ENCODE measurements at regions not wholly inside any gene's neighbourhood (a gene's known extent, or its start where the extent isn't known, plus 50 kb on each side); places are given as distances from the start of the nearest gene placed in this dataset.

DNA sequence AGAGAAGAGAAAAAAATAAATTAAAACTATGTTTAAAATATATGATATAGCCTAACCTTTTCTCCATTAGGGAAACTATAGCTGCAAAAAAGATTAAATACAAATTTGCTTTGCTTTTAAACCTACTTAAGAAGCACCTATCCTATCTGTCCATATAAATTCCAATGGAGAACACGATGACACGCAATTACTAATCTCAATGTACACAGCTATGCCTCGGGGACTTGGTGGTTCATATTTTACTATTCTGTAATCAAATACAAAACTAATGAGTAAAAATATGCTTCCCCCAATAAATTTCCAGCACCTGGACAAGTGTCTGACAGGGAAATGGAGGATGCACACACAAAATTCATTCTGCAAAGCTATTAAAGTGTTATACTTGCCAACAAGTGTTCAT lies 386.4 kb downstream of the LMO4 start:
- Histone ChIP-seq H3K9ac (ENCODE audit: insufficient read depth, low read length, poor library complexity, severe bottlenecking) (no peak overlapping the region), H3K4me3 (replicated peaks in 1 of 3; ENCODE audit: low read depth in 2 of 3, low read length in 3 of 3) (no peak overlapping the region), H4K20me1 (ENCODE audit: insufficient read depth, low read length) (no peaks in the 10 kb centered on the region), H3K9me3 (replicated peaks in 1 of 2; ENCODE audit: control insufficient read depth in 1 of 2, insufficient read depth in 1 of 2, low read length in 2 of 2) (no peaks in the 10 kb centered on the region), H3K36me3 (replicated peaks in 1 of 2; ENCODE audit: control insufficient read depth in 1 of 2, insufficient read depth in 2 of 2, low read length in 2 of 2) (no peaks in the 10 kb centered on the region), H2AFZ (ENCODE audit: insufficient read depth, low read depth, low read length, poor library complexity, severe bottlenecking) (no peak overlapping the region), H3K79me2 (ENCODE audit: insufficient read depth, low read length) (no peaks in the 10 kb centered on the region), H3K27ac (ENCODE audit: low read depth in 1 of 2, low read length in 2 of 2) (no peak overlapping the region), H3K4me1 (ENCODE audit: control insufficient read depth in 1 of 2, insufficient read depth in 2 of 2, low read length in 2 of 2) (no peaks in the 10 kb centered on the region), H3K4me2 (replicated peaks; ENCODE audit: extremely low read depth, low read length, poor library complexity, severe bottlenecking) (no peak overlapping the region), H3K27me3 (ENCODE audit: control insufficient read depth in 2 of 2, insufficient read depth in 2 of 2, low read length in 2 of 2) (no peaks in the 10 kb centered on the region)
- no CpG with 5 or more reads among the region's 3 CpGs for WGBS (ENCODE audit: insufficient coverage)
- intact Hi-C loops (cut with micrococcal nuclease): no loop called here
- TF ChIP-seq, protein P1, sequence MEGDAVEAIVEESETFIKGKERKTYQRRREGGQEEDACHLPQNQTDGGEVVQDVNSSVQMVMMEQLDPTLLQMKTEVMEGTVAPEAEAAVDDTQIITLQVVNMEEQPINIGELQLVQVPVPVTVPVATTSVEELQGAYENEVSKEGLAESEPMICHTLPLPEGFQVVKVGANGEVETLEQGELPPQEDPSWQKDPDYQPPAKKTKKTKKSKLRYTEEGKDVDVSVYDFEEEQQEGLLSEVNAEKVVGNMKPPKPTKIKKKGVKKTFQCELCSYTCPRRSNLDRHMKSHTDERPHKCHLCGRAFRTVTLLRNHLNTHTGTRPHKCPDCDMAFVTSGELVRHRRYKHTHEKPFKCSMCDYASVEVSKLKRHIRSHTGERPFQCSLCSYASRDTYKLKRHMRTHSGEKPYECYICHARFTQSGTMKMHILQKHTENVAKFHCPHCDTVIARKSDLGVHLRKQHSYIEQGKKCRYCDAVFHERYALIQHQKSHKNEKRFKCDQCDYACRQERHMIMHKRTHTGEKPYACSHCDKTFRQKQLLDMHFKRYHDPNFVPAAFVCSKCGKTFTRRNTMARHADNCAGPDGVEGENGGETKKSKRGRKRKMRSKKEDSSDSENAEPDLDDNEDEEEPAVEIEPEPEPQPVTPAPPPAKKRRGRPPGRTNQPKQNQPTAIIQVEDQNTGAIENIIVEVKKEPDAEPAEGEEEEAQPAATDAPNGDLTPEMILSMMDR (IDR thresholded peaks at IDR 0.05): no peak
- DNase-seq: no peak
- no peak overlapping the region for H3K4me3 Mint-ChIP-seq
- peaks cover 0 to 1% (median 0%) of the 10 kb centered on the region in 7 donors for H3K9me3 Mint-ChIP-seq
- H3K4me1 Mint-ChIP-seq: no peaks in the 10 kb centered on the region
- no peaks in the 10 kb centered on the region for H3K36me3 Mint-ChIP-seq
- H3K27me3 Mint-ChIP-seq (ENCODE audit: low read depth in 3 of 3): no peaks in the 10 kb centered on the region
- H3K27ac Mint-ChIP-seq: no peak overlapping the region

DNA sequence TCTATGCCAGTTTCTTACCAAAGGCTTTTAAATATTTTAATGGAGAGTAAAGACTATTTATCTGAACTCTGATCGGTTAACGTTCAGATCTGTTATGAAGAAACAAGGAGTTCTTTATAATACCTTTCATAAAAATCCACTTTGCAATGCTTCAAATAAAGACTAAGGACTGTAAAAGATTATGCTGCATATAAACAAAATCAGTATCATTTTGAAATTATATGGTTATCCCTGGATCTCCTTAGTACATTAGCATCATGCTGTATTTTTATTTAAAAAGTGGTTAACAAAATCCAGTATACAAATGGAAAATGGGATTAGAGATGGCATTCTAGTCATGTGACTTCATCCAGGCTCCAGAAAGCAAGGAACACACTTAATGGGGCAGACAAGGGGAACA lies 386.8 kb downstream of the LMO4 start:
- Mint-ChIP-seq H3K36me3 (no peaks in the 10 kb centered on the region), H3K4me3 (no peak overlapping the region), H3K27ac (peak overlapping the region in 1 of 7 donors; percentile 1), H3K27me3 (ENCODE audit: low read depth in 3 of 3) (no peaks in the 10 kb centered on the region), H3K9me3 (peaks cover 0 to 1% (median 0%) of the 10 kb centered on the region in 7 donors), H3K4me1 (no peaks in the 10 kb centered on the region)
- Histone ChIP-seq H3K4me2 (replicated peaks; ENCODE audit: extremely low read depth, low read length, poor library complexity, severe bottlenecking) (no peak overlapping the region), H3K36me3 (replicated peaks in 1 of 2; ENCODE audit: control insufficient read depth in 1 of 2, insufficient read depth in 2 of 2, low read length in 2 of 2) (no peaks in the 10 kb centered on the region), H3K79me2 (ENCODE audit: insufficient read depth, low read length) (no peaks in the 10 kb centered on the region), H3K27ac (ENCODE audit: low read depth in 1 of 2, low read length in 2 of 2) (no peak overlapping the region), H3K9me3 (replicated peaks in 1 of 2; ENCODE audit: control insufficient read depth in 1 of 2, insufficient read depth in 1 of 2, low read length in 2 of 2) (no peaks in the 10 kb centered on the region), H3K4me1 (ENCODE audit: control insufficient read depth in 1 of 2, insufficient read depth in 2 of 2, low read length in 2 of 2) (no peaks in the 10 kb centered on the region), H3K4me3 (replicated peaks in 1 of 3; ENCODE audit: low read depth in 2 of 3, low read length in 3 of 3) (no peak overlapping the region), H3K9ac (ENCODE audit: insufficient read depth, low read length, poor library complexity, severe bottlenecking) (no peak overlapping the region), H3K27me3 (ENCODE audit: control insufficient read depth in 2 of 2, insufficient read depth in 2 of 2, low read length in 2 of 2) (no peaks in the 10 kb centered on the region), H4K20me1 (ENCODE audit: insufficient read depth, low read length) (no peaks in the 10 kb centered on the region), H2AFZ (ENCODE audit: insufficient read depth, low read depth, low read length, poor library complexity, severe bottlenecking) (no peak overlapping the region)
- no peak for DNase-seq
- WGBS (ENCODE audit: insufficient coverage): no CpG with 5 or more reads among the region's 2 CpGs
- TF ChIP-seq, protein P1 (IDR thresholded peaks at IDR 0.05): no peak
- intact Hi-C loops (cut with micrococcal nuclease): no loop called here

Measured in CD14-positive monocyte (primary cell).